ENCODE measurements at regions not wholly inside any gene's neighbourhood (a gene's known extent, or its start where the extent isn't known, plus 50 kb on each side); places are given as distances from the start of the nearest gene placed in this dataset.

GRCh38 chr5:89289604-89290003 is 406.6 kb upstream of the MEF2C start:
- TF ChIP-seq ZNF70 (CRISPR knock-in tag; IDR thresholded peaks at IDR 0.05) (no peak), CSDC2 (CRISPR knock-in tag; IDR thresholded peaks at IDR 0.05) (no peak), TOX (CRISPR knock-in tag; IDR thresholded peaks at IDR 0.05; ENCODE audit: borderline replicate concordance) (no peak), ISL1 (CRISPR knock-in tag; IDR thresholded peaks at IDR 0.05) (no peak), CSRNP3 (CRISPR knock-in tag; IDR thresholded peaks at IDR 0.05) (no peak), ZFP30 (CRISPR knock-in tag; IDR thresholded peaks at IDR 0.05) (no peak), BACH2 (CRISPR knock-in tag; IDR thresholded peaks at IDR 0.05; ENCODE audit: borderline replicate concordance) (no peak), RARB (CRISPR knock-in tag; IDR thresholded peaks at IDR 0.05) (no peak), GLIS3 (CRISPR knock-in tag; IDR thresholded peaks at IDR 0.05) (no peak), SNAI2 (CRISPR knock-in tag; IDR thresholded peaks at IDR 0.05) (no peak), ESRRG (CRISPR knock-in tag; IDR thresholded peaks at IDR 0.05) (no peak), POU6F1 (CRISPR knock-in tag; IDR thresholded peaks at IDR 0.05; ENCODE audit: borderline replicate concordance, low read depth) (no peak), ZC3H10 (CRISPR knock-in tag; IDR thresholded peaks at IDR 0.05) (no peak), PATZ1 (CRISPR knock-in tag; IDR thresholded peaks at IDR 0.05; ENCODE audit: borderline replicate concordance) (no peak), TCF4 (CRISPR knock-in tag; IDR thresholded peaks at IDR 0.05; ENCODE audit: borderline replicate concordance) (no peak), TSHZ2 (CRISPR knock-in tag; IDR thresholded peaks at IDR 0.05) (no peak), ZNF565 (CRISPR knock-in tag; conservative IDR thresholded peaks at IDR 0.05; ENCODE audit: low read depth) (no peak)
- ATAC-seq, result no peak

- no peak for ATAC-seq
- no peak for TF ChIP-seq TCF4 (CRISPR knock-in tag; IDR thresholded peaks at IDR 0.05; ENCODE audit: borderline replicate concordance)
- TF ChIP-seq GLIS3 (CRISPR knock-in tag; IDR thresholded peaks at IDR 0.05), result no peak
- no peak for TF ChIP-seq CREB5 (CRISPR knock-in tag; IDR thresholded peaks at IDR 0.05; ENCODE audit: low read depth)
- TF ChIP-seq ARNTL (CRISPR knock-in tag; IDR thresholded peaks at IDR 0.05; ENCODE audit: borderline replicate concordance, low read depth), result no peak
- TF ChIP-seq ESRRG (CRISPR knock-in tag; IDR thresholded peaks at IDR 0.05), result no peak
- no peak for TF ChIP-seq ZNF565 (CRISPR knock-in tag; conservative IDR thresholded peaks at IDR 0.05; ENCODE audit: low read depth)
- TF ChIP-seq ZC3H10 (CRISPR knock-in tag; IDR thresholded peaks at IDR 0.05), result no peak
- TF ChIP-seq ZNF8 (CRISPR knock-in tag; IDR thresholded peaks at IDR 0.05), result no peak
- no peak for TF ChIP-seq ZFP30 (CRISPR knock-in tag; IDR thresholded peaks at IDR 0.05)
These were observed 405.0 kb upstream of the MEF2C start for GRCh38 chr5:89287964-89288363.

GRCh38 chr5:89286320-89286719 is 403.3 kb upstream of the MEF2C start:
- TF ChIP-seq TOX (CRISPR knock-in tag; IDR thresholded peaks at IDR 0.05; ENCODE audit: borderline replicate concordance), result no peak
- ATAC-seq, result no peak
